Astrocyte (in vitro differentiated cells and primary cell): ENCODE measurements at regions not wholly inside any gene's neighbourhood (a gene's known extent, or its start where the extent isn't known, plus 50 kb on each side); places are given as distances from the start of the nearest gene placed in this dataset.

ENCODE experiments used
- CTCF ChIP-seq: IDR thresholded peaks from 2 replicates; pipeline ENCODE4 v1.5.1; 2011; ENCODE audit warnings: low read depth, mild to moderate bottlenecking, inconsistent platforms, low read length, moderate library complexity; ENCODE audit not compliant: insufficient read depth
- EZH2 ChIP-seq: IDR thresholded peaks from 2 replicates; pipeline ENCODE4 v1.6.1; 2012; ENCODE audit warnings: mild to moderate bottlenecking, low read length, inconsistent platforms; ENCODE audit not compliant: insufficient read depth

- TF ChIP-seq CTCF (no peak), EZH2 (no peak)
Observed at GRCh38 chr5:125874057-125874456, 549.2 kb upstream of the GRAMD2B start.
